ENCODE measurements at regions not wholly inside any gene's neighbourhood (a gene's known extent, or its start where the extent isn't known, plus 50 kb on each side); places are given as distances from the start of the nearest gene placed in this dataset.

- H3K9me3 Mint-ChIP-seq (ENCODE audit: insufficient read depth), result peaks cover 5% of the 10 kb centered on the region
- ChIA-PET POLR2A (no interaction called here), CTCF (no interaction called here)
- Histone ChIP-seq H3K9me3 (ENCODE audit: control extremely low read depth in 1 of 3, control insufficient read depth in 2 of 3, insufficient read depth in 1 of 3, low read length in 2 of 3) (peaks cover 0 to 17% (median 2%) of the 10 kb centered on the region in 3 donors), H3K4me2 (replicated peaks; ENCODE audit: low read depth, low read length, poor library complexity, severe bottlenecking) (no peak overlapping the region), H2AFZ (ENCODE audit: insufficient read depth, low read depth, low read length, poor library complexity, severe bottlenecking) (no peak overlapping the region), H4K20me1 (ENCODE audit: control insufficient read depth, insufficient read depth, low read length, poor library complexity, severe bottlenecking) (no peaks in the 10 kb centered on the region), H3K27ac (ENCODE audit: low read length in 2 of 2) (no peak overlapping the region), H3K36me3 (replicated peaks in 1 of 2; ENCODE audit: control extremely low read depth in 1 of 2, control insufficient read depth in 1 of 2, extremely low read depth in 1 of 2, insufficient read depth in 2 of 2, low read length in 1 of 2) (no peaks in the 10 kb centered on the region), H3K4me1 (ENCODE audit: control insufficient read depth in 2 of 2, insufficient read depth in 2 of 2, low read length in 2 of 2) (no peaks in the 10 kb centered on the region), H3K9ac (ENCODE audit: low read length) (no peak overlapping the region), H3K27me3 (replicated peaks in 1 of 4; ENCODE audit: control extremely low read depth in 1 of 4, control insufficient read depth in 3 of 4, insufficient read depth in 4 of 4, low read length in 3 of 4) (peaks cover 0 to 6% (median 0%) of the 10 kb centered on the region in 4 experiments), H3K79me2 (ENCODE audit: control insufficient read depth, insufficient read depth, low read length) (no peaks in the 10 kb centered on the region), H3K4me3 (ENCODE audit: control extremely low read depth in 1 of 5, extremely low read depth in 1 of 5, insufficient read depth in 1 of 5, low read depth in 2 of 5, low read length in 4 of 5) (no peak overlapping the region)
- H3K27ac Mint-ChIP-seq, result no peak overlapping the region
- peaks cover 33% of the 10 kb centered on the region for H3K27me3 Mint-ChIP-seq
- ATAC-seq (ENCODE audit: low read depth) (no peak), DNase-seq (no peak)
- no peak overlapping the region for H3K4me3 Mint-ChIP-seq
- WGBS (ENCODE audit: insufficient coverage), result 89% methylated on average over 2 of the region's 3 CpGs
- H3K4me1 Mint-ChIP-seq, result no peaks in the 10 kb centered on the region
- intact Hi-C loops (cut with micrococcal nuclease), result no loop called here
- TF ChIP-seq EZH2 (IDR thresholded peaks at IDR 0.05; ENCODE audit: borderline replicate concordance, insufficient read depth, low read depth, low read length, poor library complexity, severe bottlenecking), result no peak
- TF ChIP-seq CTCF (IDR thresholded peaks at IDR 0.05), result no peak
These were observed 94.6 kb downstream of the BANF2 start for GRCh38 chr20:17794400-17794799.

GRCh38 chr20:17793986-17794385 lies 94.2 kb downstream of the BANF2 start:
- H3K79me2 ChIP-seq (ENCODE audit: control insufficient read depth, insufficient read depth, low read length), result no peaks in the 10 kb centered on the region
- H3K9me3 Mint-ChIP-seq (ENCODE audit: insufficient read depth), result peaks cover 3% of the 10 kb centered on the region
- WGBS (ENCODE audit: insufficient coverage), result no CpG with 5 or more reads among the region's 2 CpGs
- no peaks in the 10 kb centered on the region for H3K4me1 Mint-ChIP-seq
- ChIA-PET CTCF (no interaction called here), POLR2A (no interaction called here)
- no peaks in the 10 kb centered on the region for H4K20me1 ChIP-seq (ENCODE audit: control insufficient read depth, insufficient read depth, low read length, poor library complexity, severe bottlenecking)
- H2AFZ ChIP-seq (ENCODE audit: insufficient read depth, low read depth, low read length, poor library complexity, severe bottlenecking), result no peak overlapping the region
- no peak overlapping the region for H3K27ac ChIP-seq (ENCODE audit: low read length in 2 of 2)
- H3K4me1 ChIP-seq (ENCODE audit: control insufficient read depth in 2 of 2, insufficient read depth in 2 of 2, low read length in 2 of 2), result no peaks in the 10 kb centered on the region
- ATAC-seq (ENCODE audit: low read depth) (no peak), DNase-seq (no peak)
- TF ChIP-seq EZH2 (IDR thresholded peaks at IDR 0.05; ENCODE audit: borderline replicate concordance, insufficient read depth, low read depth, low read length, poor library complexity, severe bottlenecking) (no peak), CTCF (IDR thresholded peaks at IDR 0.05) (no peak)
- H3K27me3 ChIP-seq (replicated peaks in 1 of 4; ENCODE audit: control extremely low read depth in 1 of 4, control insufficient read depth in 3 of 4, insufficient read depth in 4 of 4, low read length in 3 of 4), result peaks cover 0 to 6% (median 0%) of the 10 kb centered on the region in 4 experiments
- no peak overlapping the region for H3K4me3 Mint-ChIP-seq
- H3K27me3 Mint-ChIP-seq, result peaks cover 32% of the 10 kb centered on the region
- peaks cover 0 to 13% (median 0%) of the 10 kb centered on the region in 3 donors for H3K9me3 ChIP-seq (ENCODE audit: control extremely low read depth in 1 of 3, control insufficient read depth in 2 of 3, insufficient read depth in 1 of 3, low read length in 2 of 3)
- no peak overlapping the region for H3K9ac ChIP-seq (ENCODE audit: low read length)
- no peak overlapping the region for H3K4me3 ChIP-seq (ENCODE audit: control extremely low read depth in 1 of 5, extremely low read depth in 1 of 5, insufficient read depth in 1 of 5, low read depth in 2 of 5, low read length in 4 of 5)
- intact Hi-C loops (cut with micrococcal nuclease), result no loop called here
- no peak overlapping the region for H3K27ac Mint-ChIP-seq
- no peak overlapping the region for H3K4me2 ChIP-seq (replicated peaks; ENCODE audit: low read depth, low read length, poor library complexity, severe bottlenecking)
- H3K36me3 ChIP-seq (replicated peaks in 1 of 2; ENCODE audit: control extremely low read depth in 1 of 2, control insufficient read depth in 1 of 2, extremely low read depth in 1 of 2, insufficient read depth in 2 of 2, low read length in 1 of 2), result no peaks in the 10 kb centered on the region
